Right lobe of liver (tissue), 6 donors: ENCODE measurements at regions not wholly inside any gene's neighbourhood (a gene's known extent, or its start where the extent isn't known, plus 50 kb on each side); places are given as distances from the start of the nearest gene placed in this dataset.

Source experiments
- ATAC-seq, 4 donors: fragments of 200-7000 bp; cut with Tn5 transposase; one replicate each; pipeline ENCODE4 v1.9.1; 2020; ENCODE audit warnings: mild to moderate bottlenecking in 4 of 4, moderate library complexity in 4 of 4
- DNase-seq, 3 donors: peaks; one replicate each; pipeline ENCODE4 v3.0.0-alpha.2; 2020
- H3K27ac ChIP-seq, 3 donors: fragments of 200-600 bp; one replicate each; pipeline ENCODE4 v1.8.0; 2022
- H3K27me3 ChIP-seq, 2 donors: fragments of 200-600 bp; one replicate each; pipeline ENCODE4 v1.8.0; 2022
- H3K36me3 ChIP-seq, 4 donors: fragments of 200-600 bp; sonication (generic) in 1 of 4; one replicate each; pipeline versions ENCODE4 v1.5.1 to v1.8.0; 2017 to 2022; ENCODE audit warnings: control low read depth in 1 of 4
- H3K4me1 ChIP-seq, 4 donors: fragments of 200-600 bp; sonication (generic) in 1 of 4; one replicate each; pipeline versions ENCODE4 v1.5.1 to v1.8.0; 2017 to 2022; ENCODE audit warnings: control low read depth in 1 of 4
- H3K4me3 ChIP-seq, 3 donors: fragments of 200-600 bp; one replicate each; pipeline ENCODE4 v1.8.0; 2022
- H3K9me3 ChIP-seq, 4 donors: fragments of 200-600 bp; sonication (generic) in 1 of 4; one replicate each; pipeline versions ENCODE4 v1.5.1 to v1.8.0; 2017 to 2022; ENCODE audit warnings: control low read depth in 1 of 4
- POLR2A ChIP-seq: fragments of 450-650 bp; IDR thresholded peaks from one replicate; pipeline ENCODE4 v1.6.1; 2017; ENCODE audit warnings: antibody characterized with exemption, mild to moderate bottlenecking
- WGBS: methylation state at CpG from one replicate; pipeline ENCODE4 v1.1.6; 2018; ENCODE audit warnings: low coverage, low lambda C conversion rate; ENCODE audit not compliant: insufficient coverage; ENCODE audit errors: missing lambda C conversion rate; 5-methylcytosine and 5-hydroxymethylcytosine counted together
- intact Hi-C, 2 donors: fragments of 100-400 bp; cut with DNase I; formaldehyde crosslinking; loops; one replicate each; pipeline versions ENCODE4 v1.11.2 to v1.14.1; 2022
- TF ChIP-seq, protein P1 (sequence below), 4 donors: fragments of 200-600 bp in 3 of 4; fragments of 450-650 bp in 1 of 4; IDR thresholded peaks; one replicate each; pipeline versions ENCODE4 v1.5.1 to v1.8.0; 2016 to 2022; ENCODE audit warnings: antibody characterized with exemption in 4 of 4, mild to moderate bottlenecking in 2 of 4
- donor health status: DM: no; HTN: yes; CAD: no.
- donor health status: DM: no; HTN: no; CAD: no.
- donor health status: DM: no; HTN: no; CAD: no.
- donor health status: DM: no; HTN: yes; CAD: no.
- donor health status: DM: no; HTN: yes; CAD: no.

GRCh38 chrX:87727620-87728019 is 210.0 kb downstream of the KLHL4 start:
- intact Hi-C loops, result no loop called here

GRCh38 chrX:87728024-87728423 is 210.4 kb downstream of the KLHL4 start:
- DNase-seq (no peak), ATAC-seq (no peak)
- H3K9me3 ChIP-seq, result no peaks in the 10 kb centered on the region
- H3K27ac ChIP-seq, result no peak overlapping the region
- no peak overlapping the region for H3K4me3 ChIP-seq
- H3K36me3 ChIP-seq, result no peaks in the 10 kb centered on the region
- no peak for TF ChIP-seq POLR2A
- TF ChIP-seq, protein P1, sequence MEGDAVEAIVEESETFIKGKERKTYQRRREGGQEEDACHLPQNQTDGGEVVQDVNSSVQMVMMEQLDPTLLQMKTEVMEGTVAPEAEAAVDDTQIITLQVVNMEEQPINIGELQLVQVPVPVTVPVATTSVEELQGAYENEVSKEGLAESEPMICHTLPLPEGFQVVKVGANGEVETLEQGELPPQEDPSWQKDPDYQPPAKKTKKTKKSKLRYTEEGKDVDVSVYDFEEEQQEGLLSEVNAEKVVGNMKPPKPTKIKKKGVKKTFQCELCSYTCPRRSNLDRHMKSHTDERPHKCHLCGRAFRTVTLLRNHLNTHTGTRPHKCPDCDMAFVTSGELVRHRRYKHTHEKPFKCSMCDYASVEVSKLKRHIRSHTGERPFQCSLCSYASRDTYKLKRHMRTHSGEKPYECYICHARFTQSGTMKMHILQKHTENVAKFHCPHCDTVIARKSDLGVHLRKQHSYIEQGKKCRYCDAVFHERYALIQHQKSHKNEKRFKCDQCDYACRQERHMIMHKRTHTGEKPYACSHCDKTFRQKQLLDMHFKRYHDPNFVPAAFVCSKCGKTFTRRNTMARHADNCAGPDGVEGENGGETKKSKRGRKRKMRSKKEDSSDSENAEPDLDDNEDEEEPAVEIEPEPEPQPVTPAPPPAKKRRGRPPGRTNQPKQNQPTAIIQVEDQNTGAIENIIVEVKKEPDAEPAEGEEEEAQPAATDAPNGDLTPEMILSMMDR (IDR thresholded peaks at IDR 0.05), result no peak
- 50% methylated on average over 7 of the region's 9 CpGs for WGBS
- H3K27me3 ChIP-seq, result no peaks in the 10 kb centered on the region
- intact Hi-C loops, result no loop called here
- H3K4me1 ChIP-seq, result no peaks in the 10 kb centered on the region

More at GRCh38 chrX:87727620-87728019, 210.0 kb downstream of the KLHL4 start:
- DNase-seq, result no peak
- TF ChIP-seq, protein P1 (IDR thresholded peaks at IDR 0.05), result no peak
- no peak for TF ChIP-seq POLR2A
- 43% methylated on average over 2 of the region's 3 CpGs for WGBS
- no peaks in the 10 kb centered on the region for H3K36me3 ChIP-seq
- no peaks in the 10 kb centered on the region for H3K27me3 ChIP-seq
- no peak overlapping the region for H3K27ac ChIP-seq
- no peak overlapping the region for H3K4me3 ChIP-seq
- no peaks in the 10 kb centered on the region for H3K9me3 ChIP-seq
- no peak for ATAC-seq
- no peaks in the 10 kb centered on the region for H3K4me1 ChIP-seq

DNA sequence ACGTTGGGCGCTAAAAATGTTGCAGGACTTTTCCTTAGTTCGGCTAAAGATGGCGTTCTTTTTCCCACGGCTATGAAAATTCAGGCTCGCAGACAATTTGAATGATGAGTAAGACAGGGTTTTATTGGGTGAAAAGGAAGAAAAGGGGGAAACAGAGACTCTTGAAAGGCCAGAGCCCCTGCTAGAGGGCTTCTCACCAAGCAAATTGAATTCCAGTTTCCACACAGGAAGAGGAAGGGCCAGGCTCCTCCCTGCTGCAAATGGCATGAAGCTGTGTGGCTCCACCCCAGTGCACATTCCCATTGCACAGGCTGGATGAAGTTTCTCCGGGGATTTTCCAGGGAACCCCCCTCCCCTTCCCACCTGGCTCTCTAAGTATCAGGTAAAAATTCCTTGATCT is 210.9 kb downstream of the KLHL4 start:
- H3K4me1 ChIP-seq, result no peaks in the 10 kb centered on the region
- WGBS, result 79% methylated on average over 7 of the region's 7 CpGs
- no peak overlapping the region for H3K4me3 ChIP-seq
- H3K27ac ChIP-seq, result no peak overlapping the region
- H3K27me3 ChIP-seq, result no peaks in the 10 kb centered on the region
- TF ChIP-seq, protein P1 (IDR thresholded peaks at IDR 0.05), result no peak
- no peak for TF ChIP-seq POLR2A
- H3K9me3 ChIP-seq, result no peaks in the 10 kb centered on the region
- ATAC-seq (no peak), DNase-seq (no peak)
- no peaks in the 10 kb centered on the region for H3K36me3 ChIP-seq
- intact Hi-C loops, result no loop called here

DNA sequence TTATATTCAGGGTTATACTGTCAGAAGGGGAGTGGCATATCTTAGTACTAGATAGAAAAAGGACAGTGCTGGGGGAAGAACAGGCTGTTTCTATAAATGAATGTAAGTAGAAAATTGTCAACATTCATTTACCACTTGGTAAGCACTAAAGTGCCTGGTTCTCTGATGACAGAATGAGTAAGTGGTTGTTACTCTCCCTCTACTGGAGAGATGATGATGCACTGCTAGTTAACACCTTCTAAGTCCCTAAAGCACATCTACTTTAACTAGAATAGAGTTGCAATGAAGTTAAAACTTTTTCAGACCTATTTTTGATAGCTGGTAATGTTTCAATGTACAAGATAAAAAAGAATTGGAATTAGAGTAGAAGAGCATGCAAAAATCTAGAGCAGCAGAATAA is 214.5 kb downstream of the KLHL4 start:
- H3K27me3 ChIP-seq, result no peaks in the 10 kb centered on the region
- intact Hi-C loops, result no loop called here
- H3K36me3 ChIP-seq, result no peaks in the 10 kb centered on the region
- no peaks in the 10 kb centered on the region for H3K9me3 ChIP-seq
- no peak overlapping the region for H3K27ac ChIP-seq
- ATAC-seq (no peak), DNase-seq (no peak)
- no peak overlapping the region for H3K4me3 ChIP-seq
- TF ChIP-seq, protein P1 (IDR thresholded peaks at IDR 0.05), result no peak
- no peak for TF ChIP-seq POLR2A
- H3K4me1 ChIP-seq, result no peaks in the 10 kb centered on the region

DNA sequence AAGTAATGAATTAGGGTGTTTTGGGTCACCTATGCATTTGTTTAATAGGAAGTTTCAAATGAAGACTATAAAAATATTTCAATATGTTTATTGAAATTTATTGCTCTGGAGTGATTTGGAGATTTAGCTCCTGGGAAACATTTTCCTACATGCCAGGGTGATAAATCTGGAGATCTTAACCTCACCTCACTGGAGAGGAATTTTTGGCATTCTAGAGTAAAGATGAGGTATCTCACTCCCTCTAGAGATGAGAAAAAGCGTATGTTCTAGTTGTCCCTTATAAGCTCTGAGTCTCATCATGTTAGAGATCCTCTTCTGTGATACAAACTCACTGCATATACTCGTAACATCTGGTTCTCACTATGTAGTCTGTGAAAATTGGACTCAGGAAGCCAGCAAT is 219.0 kb downstream of the KLHL4 start:
- 47% methylated on average over 2 of the region's 2 CpGs for WGBS
- Histone ChIP-seq H3K27ac (no peak overlapping the region), H3K27me3 (no peaks in the 10 kb centered on the region), H3K4me1 (no peaks in the 10 kb centered on the region), H3K36me3 (no peaks in the 10 kb centered on the region), H3K4me3 (no peak overlapping the region), H3K9me3 (no peaks in the 10 kb centered on the region)
- DNase-seq (no peak), ATAC-seq (no peak)
- TF ChIP-seq, protein P1 (IDR thresholded peaks at IDR 0.05), result no peak
- TF ChIP-seq POLR2A, result no peak
- intact Hi-C loops, result no loop called here
